HEK293 (cell line): ENCODE measurements at regions not wholly inside any gene's neighbourhood (a gene's known extent, or its start where the extent isn't known, plus 50 kb on each side); places are given as distances from the start of the nearest gene placed in this dataset.
A peak's percentile ranks its signal among the peaks of the same experiment; 100 is the strongest.

Experiments used
- CTCF ChIA-PET: fragments of 350-600 bp; formaldehyde crosslinking; extraction: SDS; loops from one replicate; lab custom pipeline; 2021; ENCODE audit warnings: antibody characterized with exemption; lab: Yijun Ruan, JAX
- POLR2A ChIA-PET: fragments of 300-600 bp; formaldehyde crosslinking; extraction: SDS; loops from one replicate; lab custom pipeline; 2020; ENCODE audit warnings: antibody characterized with exemption, inconsistent platforms; lab: Yijun Ruan, JAX
- H3K27ac ChIP-seq: fragments of 200-500 bp; sonication (Bioruptor generic); 2 replicates; pipeline ENCODE4 v1.5.1; 2014; ENCODE audit warnings: low read depth, low read length, control low read depth, inconsistent platforms; ENCODE audit errors: extremely low read depth
- H3K36me3 ChIP-seq, 2 experiments: fragments of 200-500 bp in 1 of 2; sonication (Bioruptor generic) in 1 of 2; 1 replicate in 1 of 2; 2 replicates in 1 of 2; pipeline ENCODE4 v1.5.1; 2014 to 2017; ENCODE audit warnings: inconsistent platforms in 2 of 2, low read length in 2 of 2; ENCODE audit not compliant: control insufficient read depth in 2 of 2, insufficient read depth in 1 of 2
- H3K4me1 ChIP-seq: fragments of 200-500 bp; sonication (Bioruptor generic); 2 replicates; pipeline ENCODE4 v1.5.1; 2014; ENCODE audit warnings: mild to moderate bottlenecking, low read length, inconsistent platforms; ENCODE audit not compliant: control insufficient read depth, insufficient read depth
- H3K4me3 ChIP-seq: 2 replicates; pipeline ENCODE4 v1.5.1; 2011; ENCODE audit warnings: low read depth, mild to moderate bottlenecking, control low read depth, low read length, moderate library complexity
- H3K9me3 ChIP-seq: fragments of 200-500 bp; sonication (Bioruptor generic); 2 replicates; pipeline ENCODE4 v1.5.1; 2014; ENCODE audit warnings: low read depth, low read length, inconsistent platforms; ENCODE audit not compliant: control insufficient read depth, insufficient read depth
- EGR2 ChIP-seq: fragments of 450-650 bp; formaldehyde crosslinking; IDR thresholded peaks from 2 replicates; pipeline ENCODE4 v1.5.1; 2016; ENCODE audit warnings: low read depth, missing biosample characterization, missing genetic modification characterization
- FEZF1 ChIP-seq: fragments of 450-650 bp; formaldehyde crosslinking; IDR thresholded peaks from 2 replicates; pipeline ENCODE4 v1.5.1; 2016; ENCODE audit warnings: missing biosample characterization, missing genetic modification characterization
- GLIS1 ChIP-seq: fragments of 450-650 bp; formaldehyde crosslinking; IDR thresholded peaks from 2 replicates; pipeline ENCODE4 v1.5.1; 2016; ENCODE audit warnings: missing biosample characterization, missing genetic modification characterization
- HOXA7 ChIP-seq: sonication (generic); formaldehyde crosslinking; IDR thresholded peaks from 2 replicates; pipeline ENCODE4 v1.8.1; 2022; ENCODE audit warnings: missing genetic modification reagents, borderline replicate concordance
- KLF1 ChIP-seq: fragments of 450-650 bp; formaldehyde crosslinking; IDR thresholded peaks from 2 replicates; pipeline ENCODE4 v1.5.1; 2016; ENCODE audit warnings: missing biosample characterization, missing genetic modification characterization
- SALL2 ChIP-seq: fragments of 450-650 bp; formaldehyde crosslinking; IDR thresholded peaks from 2 replicates; pipeline ENCODE4 v1.5.0; 2017; ENCODE audit warnings: missing biosample characterization, mild to moderate bottlenecking, missing genetic modification characterization, borderline replicate concordance
- ZBTB20 ChIP-seq: fragments of 450-650 bp; formaldehyde crosslinking; IDR thresholded peaks from 2 replicates; pipeline ENCODE4 v1.5.1; 2016; ENCODE audit warnings: missing biosample characterization, missing genetic modification characterization
- ZFP37 ChIP-seq: fragments of 450-650 bp; formaldehyde crosslinking; IDR thresholded peaks from 2 replicates; pipeline ENCODE4 v1.5.1; 2016; ENCODE audit warnings: missing biosample characterization, missing genetic modification characterization
- ZFP69B ChIP-seq: fragments of 450-650 bp; formaldehyde crosslinking; IDR thresholded peaks from 2 replicates; pipeline ENCODE4 v1.5.1; 2016; ENCODE audit warnings: missing biosample characterization, missing genetic modification characterization
- ZNF138 ChIP-seq: fragments of 450-650 bp; formaldehyde crosslinking; IDR thresholded peaks from 2 replicates; pipeline ENCODE4 v1.5.1; 2016; ENCODE audit warnings: missing biosample characterization, missing genetic modification characterization, borderline replicate concordance
- ZNF175 ChIP-seq: fragments of 450-650 bp; formaldehyde crosslinking; IDR thresholded peaks from 2 replicates; pipeline ENCODE4 v1.5.1; 2016; ENCODE audit warnings: missing biosample characterization, missing genetic modification characterization
- ZNF354C ChIP-seq: fragments of 450-650 bp; formaldehyde crosslinking; IDR thresholded peaks from 2 replicates; pipeline ENCODE4 v1.5.1; 2016; ENCODE audit warnings: missing biosample characterization, missing genetic modification characterization, low read depth, borderline replicate concordance
- ZNF366 ChIP-seq: fragments of 450-650 bp; formaldehyde crosslinking; conservative IDR thresholded peaks from 2 replicates; pipeline ENCODE4 v1.5.1; 2016; ENCODE audit warnings: missing biosample characterization, missing genetic modification characterization
- ZNF426 ChIP-seq: fragments of 450-650 bp; formaldehyde crosslinking; IDR thresholded peaks from 2 replicates; pipeline ENCODE4 v1.5.1; 2017; ENCODE audit warnings: missing biosample characterization, missing genetic modification characterization, mild to moderate bottlenecking, inconsistent platforms, moderate library complexity
- ZNF510 ChIP-seq: fragments of 450-650 bp; formaldehyde crosslinking; IDR thresholded peaks from 2 replicates; pipeline ENCODE4 v1.5.1; 2018; ENCODE audit warnings: mild to moderate bottlenecking, missing genetic modification characterization, missing biosample characterization; ENCODE audit not compliant: insufficient replicate concordance
- ZNF555 ChIP-seq: fragments of 450-650 bp; formaldehyde crosslinking; conservative IDR thresholded peaks from 2 replicates; pipeline ENCODE4 v1.5.1; 2017; ENCODE audit warnings: missing biosample characterization, mild to moderate bottlenecking, missing genetic modification characterization, inconsistent platforms
- ZNF654 ChIP-seq: fragments of 450-650 bp; formaldehyde crosslinking; IDR thresholded peaks from 2 replicates; pipeline ENCODE4 v1.5.1; 2016; ENCODE audit warnings: low read depth, missing biosample characterization, missing genetic modification characterization
- TF ChIP-seq, protein P1 (sequence below): fragments of 450-650 bp; formaldehyde crosslinking; IDR thresholded peaks from 2 replicates; pipeline ENCODE4 v1.5.1; 2016; ENCODE audit warnings: missing biosample characterization, missing genetic modification characterization
- TF ChIP-seq, protein P2 (sequence below): fragments of 450-650 bp; formaldehyde crosslinking; IDR thresholded peaks from 2 replicates; pipeline ENCODE4 v1.5.0; 2017; ENCODE audit warnings: missing biosample characterization, missing genetic modification characterization, borderline replicate concordance
- TF ChIP-seq, protein P3 (sequence below): fragments of 450-650 bp; formaldehyde crosslinking; IDR thresholded peaks from 2 replicates; pipeline ENCODE4 v1.5.1; 2017; ENCODE audit warnings: missing biosample characterization, missing genetic modification characterization
- TF ChIP-seq, protein P4 (sequence below): fragments of 450-650 bp; formaldehyde crosslinking; conservative IDR thresholded peaks from 2 replicates; pipeline ENCODE4 v1.5.1; 2016; ENCODE audit warnings: low read depth, missing biosample characterization, missing genetic modification characterization
- TF ChIP-seq, protein P5 (sequence below): fragments of 450-650 bp; formaldehyde crosslinking; IDR thresholded peaks from 2 replicates; pipeline ENCODE4 v1.5.1; 2016; ENCODE audit warnings: missing biosample characterization, missing genetic modification characterization

DNA sequence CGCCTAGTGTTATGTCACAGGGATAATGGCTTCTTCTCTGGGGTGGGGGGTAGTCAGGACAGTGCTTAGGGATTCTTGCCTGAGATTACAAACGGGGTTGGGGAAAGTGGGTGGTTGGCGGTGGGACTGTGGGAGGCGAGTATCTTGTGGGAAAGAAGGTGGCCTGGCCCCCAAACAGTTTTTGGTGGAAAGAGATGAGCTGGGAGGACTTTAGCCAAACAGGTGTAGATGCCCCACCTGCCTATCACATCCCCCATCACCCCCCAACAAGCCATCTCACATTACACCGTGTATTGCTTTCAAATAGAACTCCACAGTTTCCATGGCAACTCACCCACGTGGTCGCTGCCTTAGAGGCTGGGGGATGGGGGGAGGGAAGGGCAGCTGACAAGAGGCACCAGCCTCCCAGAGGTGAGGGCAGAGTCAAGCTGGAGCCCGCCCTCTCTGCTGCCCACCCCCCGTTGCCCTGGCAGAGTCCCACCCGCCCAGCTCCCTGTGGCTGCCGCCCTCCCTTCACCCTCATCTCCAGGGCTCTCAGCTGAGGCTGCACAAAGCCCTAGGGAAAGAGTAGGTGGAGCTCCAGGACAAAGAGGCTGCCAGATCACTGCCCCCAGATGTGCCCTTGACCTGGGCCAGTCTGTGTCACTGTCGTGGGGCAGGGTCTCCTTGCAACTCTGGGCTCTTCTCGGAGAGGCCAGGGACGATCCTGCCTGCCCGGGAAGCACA is 98.3 kb downstream of the LRRC74A start:
- POLR2A ChIA-PET = no interaction called here
- Histone ChIP-seq H3K27ac (no peak overlapping the region), H3K4me3 (no peak overlapping the region), H3K4me1 (peaks cover 25% of the 10 kb centered on the region), H3K9me3 (no peaks in the 10 kb centered on the region), H3K36me3 (no peaks in the 10 kb centered on the region)
- CTCF ChIA-PET = interaction anchor here (1.0 to 1.6 kb wide), 3 partner anchors 11 to 12 kb away, joined by 3 to 6 read pairs (median 4); no protein-coding TSS in a partner anchor
- no peak for TF ChIP-seq ZNF510 (tag by site-specific recombination)
- TF ChIP-seq, protein P1, sequence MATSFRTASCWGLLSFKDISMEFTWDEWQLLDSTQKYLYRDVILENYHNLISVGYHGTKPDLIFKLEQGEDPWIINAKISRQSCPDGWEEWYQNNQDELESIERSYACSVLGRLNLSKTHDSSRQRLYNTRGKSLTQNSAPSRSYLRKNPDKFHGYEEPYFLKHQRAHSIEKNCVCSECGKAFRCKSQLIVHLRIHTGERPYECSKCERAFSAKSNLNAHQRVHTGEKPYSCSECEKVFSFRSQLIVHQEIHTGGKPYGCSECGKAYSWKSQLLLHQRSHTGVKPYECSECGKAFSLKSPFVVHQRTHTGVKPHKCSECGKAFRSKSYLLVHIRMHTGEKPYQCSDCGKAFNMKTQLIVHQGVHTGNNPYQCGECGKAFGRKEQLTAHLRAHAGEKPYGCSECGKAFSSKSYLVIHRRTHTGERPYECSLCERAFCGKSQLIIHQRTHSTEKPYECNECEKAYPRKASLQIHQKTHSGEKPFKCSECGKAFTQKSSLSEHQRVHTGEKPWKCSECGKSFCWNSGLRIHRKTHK (tag by site-specific recombination) = no peak
- TF ChIP-seq ZNF138 (tag by site-specific recombination) = no peak
- TF ChIP-seq ZNF175 (tag by site-specific recombination) = no peak
- TF ChIP-seq ZNF654 (tag by site-specific recombination) = no peak
- TF ChIP-seq ZBTB20 = no peak
- TF ChIP-seq ZFP37 (tag by site-specific recombination) = no peak
- TF ChIP-seq, protein P2, sequence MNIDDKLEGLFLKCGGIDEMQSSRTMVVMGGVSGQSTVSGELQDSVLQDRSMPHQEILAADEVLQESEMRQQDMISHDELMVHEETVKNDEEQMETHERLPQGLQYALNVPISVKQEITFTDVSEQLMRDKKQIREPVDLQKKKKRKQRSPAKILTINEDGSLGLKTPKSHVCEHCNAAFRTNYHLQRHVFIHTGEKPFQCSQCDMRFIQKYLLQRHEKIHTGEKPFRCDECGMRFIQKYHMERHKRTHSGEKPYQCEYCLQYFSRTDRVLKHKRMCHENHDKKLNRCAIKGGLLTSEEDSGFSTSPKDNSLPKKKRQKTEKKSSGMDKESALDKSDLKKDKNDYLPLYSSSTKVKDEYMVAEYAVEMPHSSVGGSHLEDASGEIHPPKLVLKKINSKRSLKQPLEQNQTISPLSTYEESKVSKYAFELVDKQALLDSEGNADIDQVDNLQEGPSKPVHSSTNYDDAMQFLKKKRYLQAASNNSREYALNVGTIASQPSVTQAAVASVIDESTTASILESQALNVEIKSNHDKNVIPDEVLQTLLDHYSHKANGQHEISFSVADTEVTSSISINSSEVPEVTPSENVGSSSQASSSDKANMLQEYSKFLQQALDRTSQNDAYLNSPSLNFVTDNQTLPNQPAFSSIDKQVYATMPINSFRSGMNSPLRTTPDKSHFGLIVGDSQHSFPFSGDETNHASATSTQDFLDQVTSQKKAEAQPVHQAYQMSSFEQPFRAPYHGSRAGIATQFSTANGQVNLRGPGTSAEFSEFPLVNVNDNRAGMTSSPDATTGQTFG (tag by site-specific recombination) = no peak
- TF ChIP-seq FEZF1 (tag by site-specific recombination) = no peak
- TF ChIP-seq GLIS1 (tag by site-specific recombination) = peak; percentile 37; the same call in 1 of the 2 replicates
- no peak for TF ChIP-seq ZFP69B (tag by site-specific recombination)
- TF ChIP-seq KLF1 (tag by site-specific recombination) = 0 out of 2 replicates have a peak, but pooled peaks have one; percentile 18
- TF ChIP-seq, protein P3, sequence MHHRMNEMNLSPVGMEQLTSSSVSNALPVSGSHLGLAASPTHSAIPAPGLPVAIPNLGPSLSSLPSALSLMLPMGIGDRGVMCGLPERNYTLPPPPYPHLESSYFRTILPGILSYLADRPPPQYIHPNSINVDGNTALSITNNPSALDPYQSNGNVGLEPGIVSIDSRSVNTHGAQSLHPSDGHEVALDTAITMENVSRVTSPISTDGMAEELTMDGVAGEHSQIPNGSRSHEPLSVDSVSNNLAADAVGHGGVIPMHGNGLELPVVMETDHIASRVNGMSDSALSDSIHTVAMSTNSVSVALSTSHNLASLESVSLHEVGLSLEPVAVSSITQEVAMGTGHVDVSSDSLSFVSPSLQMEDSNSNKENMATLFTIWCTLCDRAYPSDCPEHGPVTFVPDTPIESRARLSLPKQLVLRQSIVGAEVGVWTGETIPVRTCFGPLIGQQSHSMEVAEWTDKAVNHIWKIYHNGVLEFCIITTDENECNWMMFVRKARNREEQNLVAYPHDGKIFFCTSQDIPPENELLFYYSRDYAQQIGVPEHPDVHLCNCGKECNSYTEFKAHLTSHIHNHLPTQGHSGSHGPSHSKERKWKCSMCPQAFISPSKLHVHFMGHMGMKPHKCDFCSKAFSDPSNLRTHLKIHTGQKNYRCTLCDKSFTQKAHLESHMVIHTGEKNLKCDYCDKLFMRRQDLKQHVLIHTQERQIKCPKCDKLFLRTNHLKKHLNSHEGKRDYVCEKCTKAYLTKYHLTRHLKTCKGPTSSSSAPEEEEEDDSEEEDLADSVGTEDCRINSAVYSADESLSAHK (tag by site-specific recombination) = no peak
- TF ChIP-seq ZNF426 (tag by site-specific recombination) = no peak
- no peak for TF ChIP-seq ZNF555 (tag by site-specific recombination)
- no peak for TF ChIP-seq HOXA7 (CRISPR knock-in tag)
- TF ChIP-seq EGR2 (tag by site-specific recombination) = peak; percentile 81
- TF ChIP-seq, protein P4, sequence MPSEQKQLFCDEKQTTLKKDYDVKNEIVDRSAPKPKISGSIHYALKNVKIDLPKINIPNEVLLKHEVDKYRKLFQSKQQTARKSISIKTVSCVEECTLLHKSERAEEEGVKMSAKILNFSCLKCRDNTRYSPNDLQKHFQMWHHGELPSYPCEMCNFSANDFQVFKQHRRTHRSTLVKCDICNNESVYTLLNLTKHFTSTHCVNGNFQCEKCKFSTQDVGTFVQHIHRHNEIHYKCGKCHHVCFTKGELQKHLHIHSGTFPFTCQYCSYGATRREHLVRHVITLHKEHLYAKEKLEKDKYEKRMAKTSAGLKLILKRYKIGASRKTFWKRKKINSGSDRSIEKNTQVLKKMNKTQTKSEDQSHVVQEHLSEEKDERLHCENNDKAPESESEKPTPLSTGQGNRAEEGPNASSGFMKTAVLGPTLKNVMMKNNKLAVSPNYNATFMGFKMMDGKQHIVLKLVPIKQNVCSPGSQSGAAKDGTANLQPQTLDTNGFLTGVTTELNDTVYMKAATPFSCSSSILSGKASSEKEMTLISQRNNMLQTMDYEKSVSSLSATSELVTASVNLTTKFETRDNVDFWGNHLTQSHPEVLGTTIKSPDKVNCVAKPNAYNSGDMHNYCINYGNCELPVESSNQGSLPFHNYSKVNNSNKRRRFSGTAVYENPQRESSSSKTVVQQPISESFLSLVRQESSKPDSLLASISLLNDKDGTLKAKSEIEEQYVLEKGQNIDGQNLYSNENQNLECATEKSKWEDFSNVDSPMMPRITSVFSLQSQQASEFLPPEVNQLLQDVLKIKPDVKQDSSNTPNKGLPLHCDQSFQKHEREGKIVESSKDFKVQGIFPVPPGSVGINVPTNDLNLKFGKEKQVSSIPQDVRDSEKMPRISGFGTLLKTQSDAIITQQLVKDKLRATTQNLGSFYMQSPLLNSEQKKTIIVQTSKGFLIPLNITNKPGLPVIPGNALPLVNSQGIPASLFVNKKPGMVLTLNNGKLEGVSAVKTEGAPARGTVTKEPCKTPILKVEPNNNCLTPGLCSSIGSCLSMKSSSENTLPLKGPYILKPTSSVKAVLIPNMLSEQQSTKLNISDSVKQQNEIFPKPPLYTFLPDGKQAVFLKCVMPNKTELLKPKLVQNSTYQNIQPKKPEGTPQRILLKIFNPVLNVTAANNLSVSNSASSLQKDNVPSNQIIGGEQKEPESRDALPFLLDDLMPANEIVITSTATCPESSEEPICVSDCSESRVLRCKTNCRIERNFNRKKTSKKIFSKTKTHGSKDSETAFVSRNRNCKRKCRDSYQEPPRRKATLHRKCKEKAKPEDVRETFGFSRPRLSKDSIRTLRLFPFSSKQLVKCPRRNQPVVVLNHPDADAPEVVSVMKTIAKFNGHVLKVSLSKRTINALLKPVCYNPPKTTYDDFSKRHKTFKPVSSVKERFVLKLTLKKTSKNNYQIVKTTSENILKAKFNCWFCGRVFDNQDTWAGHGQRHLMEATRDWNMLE (tag by site-specific recombination) = no peak
- no peak for TF ChIP-seq SALL2 (tag by site-specific recombination)
- no peak for TF ChIP-seq ZNF366 (tag by site-specific recombination)
- TF ChIP-seq, protein P5, sequence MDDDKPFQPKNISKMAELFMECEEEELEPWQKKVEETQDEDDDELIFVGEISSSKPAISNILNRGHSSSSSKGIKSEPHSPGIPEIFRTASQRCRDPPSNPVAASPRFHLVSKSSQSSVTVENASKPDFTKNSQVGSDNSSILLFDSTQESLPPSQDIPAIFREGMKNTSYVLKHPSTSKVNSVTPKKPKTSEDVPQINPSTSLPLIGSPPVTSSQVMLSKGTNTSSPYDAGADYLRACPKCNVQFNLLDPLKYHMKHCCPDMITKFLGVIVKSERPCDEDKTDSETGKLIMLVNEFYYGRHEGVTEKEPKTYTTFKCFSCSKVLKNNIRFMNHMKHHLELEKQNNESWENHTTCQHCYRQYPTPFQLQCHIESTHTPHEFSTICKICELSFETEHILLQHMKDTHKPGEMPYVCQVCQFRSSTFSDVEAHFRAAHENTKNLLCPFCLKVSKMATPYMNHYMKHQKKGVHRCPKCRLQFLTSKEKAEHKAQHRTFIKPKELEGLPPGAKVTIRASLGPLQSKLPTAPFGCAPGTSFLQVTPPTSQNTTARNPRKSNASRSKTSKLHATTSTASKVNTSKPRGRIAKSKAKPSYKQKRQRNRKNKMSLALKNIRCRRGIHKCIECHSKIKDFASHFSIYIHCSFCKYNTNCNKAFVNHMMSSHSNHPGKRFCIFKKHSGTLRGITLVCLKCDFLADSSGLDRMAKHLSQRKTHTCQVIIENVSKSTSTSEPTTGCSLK = no peak
- TF ChIP-seq ZNF354C (tag by site-specific recombination) = no peak
